ENCODE measurements at regions not wholly inside any gene's neighbourhood (a gene's known extent, or its start where the extent isn't known, plus 50 kb on each side); places are given as distances from the start of the nearest gene placed in this dataset.

DNA sequence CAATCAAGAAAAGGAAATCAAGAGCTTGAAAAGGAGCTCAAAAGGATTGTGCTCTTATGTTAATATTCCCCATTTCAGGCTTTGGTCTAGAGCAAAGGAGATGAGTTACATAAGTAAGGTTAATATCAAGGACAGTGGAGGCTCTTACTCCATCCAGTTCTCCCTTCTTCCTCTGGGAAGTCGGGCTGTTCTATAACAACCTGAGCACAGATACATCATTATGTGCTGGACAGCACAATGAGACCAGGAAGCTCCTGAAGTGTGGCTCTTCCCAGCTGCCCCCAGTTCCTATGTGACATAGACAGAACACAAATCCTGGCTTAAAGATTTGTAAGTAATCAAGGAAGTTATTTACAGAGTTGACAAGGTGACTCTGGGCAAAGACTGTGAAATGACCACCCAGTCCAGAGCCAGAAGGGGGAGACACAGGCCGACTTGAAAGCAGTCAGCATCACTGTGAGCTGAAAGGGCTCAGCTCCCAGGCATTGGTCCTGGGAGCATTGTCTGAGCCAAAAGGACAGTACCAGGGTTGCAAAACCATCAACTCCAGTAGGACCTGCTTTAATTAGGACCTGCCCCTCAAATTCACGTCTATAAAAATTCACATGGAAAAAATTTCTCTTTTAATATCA, 917.6 kb upstream of the ACVR2A start:
- TF ChIP-seq POLR2AphosphoS5 (IDR thresholded peaks at IDR 0.05; ENCODE audit: low read depth) (no peak), SPI1 (IDR thresholded peaks at IDR 0.05; ENCODE audit: borderline replicate concordance, low read depth) (no peak), GABPA (IDR thresholded peaks at IDR 0.05; ENCODE audit: low read depth) (no peak), CTCF (IDR thresholded peaks at IDR 0.05; ENCODE audit: insufficient read depth, low read length) (no peak), REST (IDR thresholded peaks at IDR 0.05; ENCODE audit: insufficient replicate concordance, low read depth) (no peak)
- H3K27ac ChIP-seq (replicated peaks): no peak overlapping the region

DNA sequence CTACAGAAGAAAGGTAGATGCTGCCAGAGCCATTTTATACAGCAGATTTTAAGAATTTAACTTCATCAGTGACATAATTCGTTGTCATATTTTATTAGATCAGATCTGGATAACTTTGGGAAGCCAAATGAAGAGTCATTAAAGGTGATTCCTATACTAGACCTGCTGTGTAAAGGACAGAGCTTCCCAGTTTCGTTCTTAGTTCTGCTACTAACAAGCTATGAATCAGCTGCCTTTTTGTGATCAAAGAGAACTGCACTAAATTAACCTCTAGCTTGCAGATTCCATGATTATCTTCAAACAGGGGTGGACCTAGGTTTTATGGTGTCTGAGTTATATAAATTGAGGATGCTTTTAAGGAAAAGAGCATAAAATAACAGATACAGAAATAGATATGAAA, 926.5 kb upstream of the ACVR2A start:
- DNase-seq (ENCODE audit: low read depth in 1 of 2, low spot score in 1 of 2): no peak
- no peak for TF ChIP-seq POLR2AphosphoS5 (IDR thresholded peaks at IDR 0.05; ENCODE audit: low read depth)
- no peak for TF ChIP-seq GABPA (IDR thresholded peaks at IDR 0.05; ENCODE audit: low read depth)
- no peak for TF ChIP-seq CTCF (IDR thresholded peaks at IDR 0.05; ENCODE audit: insufficient read depth, low read length)
- no peak for TF ChIP-seq REST (IDR thresholded peaks at IDR 0.05; ENCODE audit: insufficient replicate concordance, low read depth)
- TF ChIP-seq SPI1 (IDR thresholded peaks at IDR 0.05; ENCODE audit: borderline replicate concordance, low read depth): no peak
- H3K27ac ChIP-seq (replicated peaks): no peak overlapping the region
- no peak overlapping the region for H3K4me3 ChIP-seq (replicated peaks; ENCODE audit: insufficient read depth, low read length)
- no peaks in the 10 kb centered on the region for H3K27me3 ChIP-seq (ENCODE audit: insufficient read depth, poor library complexity, severe bottlenecking)

More for the DNA sequence above, 917.6 kb upstream of the ACVR2A start:
- no peak overlapping the region for H3K4me3 ChIP-seq (replicated peaks; ENCODE audit: insufficient read depth, low read length)
- H3K27me3 ChIP-seq (ENCODE audit: insufficient read depth, poor library complexity, severe bottlenecking): no peaks in the 10 kb centered on the region
- DNase-seq (ENCODE audit: low read depth in 1 of 2, low spot score in 1 of 2): no peak

DNA sequence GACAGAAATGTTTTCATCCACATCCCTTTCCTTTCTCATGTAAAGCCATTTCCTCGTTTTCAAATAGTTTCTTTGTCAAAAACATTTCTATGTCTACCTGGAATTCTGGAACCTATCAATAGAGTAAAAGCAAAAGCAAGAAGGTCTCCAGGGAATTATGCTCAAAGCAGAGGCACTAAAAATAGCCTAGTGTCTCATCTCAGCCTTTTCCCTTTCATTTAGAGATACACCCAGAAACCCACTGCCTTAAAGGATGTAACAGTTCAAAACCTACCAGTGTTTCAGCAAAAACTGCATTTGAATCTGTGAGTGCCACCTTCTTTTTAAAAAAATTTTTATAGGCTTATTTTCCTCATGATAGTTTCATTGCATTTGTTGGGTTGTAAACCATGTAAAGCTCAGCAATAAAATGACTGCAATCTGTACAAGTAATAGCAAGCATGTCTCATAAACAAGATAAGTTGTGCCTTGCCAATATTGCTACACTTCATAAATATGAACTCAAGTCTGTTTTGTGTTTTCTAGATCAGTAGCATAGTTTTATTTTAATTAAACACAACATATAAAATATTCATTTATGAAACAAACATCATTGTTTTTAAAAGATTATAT, 927.3 kb upstream of the ACVR2A start:
- H3K27ac ChIP-seq (replicated peaks): no peak overlapping the region
- H3K27me3 ChIP-seq (ENCODE audit: insufficient read depth, poor library complexity, severe bottlenecking): no peaks in the 10 kb centered on the region
- no peak for TF ChIP-seq CTCF (IDR thresholded peaks at IDR 0.05; ENCODE audit: insufficient read depth, low read length)
- no peak for TF ChIP-seq GABPA (IDR thresholded peaks at IDR 0.05; ENCODE audit: low read depth)
- TF ChIP-seq POLR2AphosphoS5 (IDR thresholded peaks at IDR 0.05; ENCODE audit: low read depth): no peak
- no peak for TF ChIP-seq SPI1 (IDR thresholded peaks at IDR 0.05; ENCODE audit: borderline replicate concordance, low read depth)
- no peak for TF ChIP-seq REST (IDR thresholded peaks at IDR 0.05; ENCODE audit: insufficient replicate concordance, low read depth)
- no peak for DNase-seq (ENCODE audit: low read depth in 1 of 2, low spot score in 1 of 2)
- H3K4me3 ChIP-seq (replicated peaks; ENCODE audit: insufficient read depth, low read length): no peak overlapping the region

Data from HL-60 (cell line).